ENCODE measurements at regions not wholly inside any gene's neighbourhood (a gene's known extent, or its start where the extent isn't known, plus 50 kb on each side); places are given as distances from the start of the nearest gene placed in this dataset.

DNA sequence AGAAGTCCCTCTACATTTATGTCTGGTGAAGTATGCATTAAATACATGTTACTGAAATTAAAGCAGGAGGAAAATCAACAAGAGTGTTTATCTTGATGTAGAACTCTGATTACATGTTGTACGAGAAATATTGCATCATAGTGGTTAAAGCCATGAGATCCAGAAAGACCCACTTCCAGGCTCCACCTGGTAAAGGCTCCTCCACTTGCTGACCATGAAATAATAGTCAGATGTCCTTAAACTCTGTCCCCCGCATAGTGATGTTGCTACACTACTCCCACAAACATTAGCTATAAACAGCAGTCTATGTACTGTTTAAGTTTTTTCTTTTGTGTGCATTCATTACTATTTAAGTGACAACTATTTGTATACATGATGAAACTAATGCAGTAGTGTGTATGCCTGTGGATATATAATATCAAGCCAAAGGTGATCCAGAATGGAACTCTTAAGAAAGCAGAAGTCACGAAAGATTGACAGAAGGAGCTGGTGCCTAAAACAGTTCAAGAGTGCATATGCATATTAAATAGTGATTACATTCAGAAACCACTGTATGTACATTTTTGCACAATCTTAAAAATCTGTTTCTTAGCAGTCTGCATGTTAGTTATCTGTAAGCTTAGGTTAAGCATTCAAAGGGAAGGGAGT, 264.4 kb upstream of the KCNMB2 start:
- FAIRE-seq (no peak), DNase-seq (ENCODE audit: low spot score) (no peak), ATAC-seq (no peak)
- Histone ChIP-seq H3K4me3 (replicated peaks in 1 of 3; ENCODE audit: insufficient read depth in 1 of 3, low read depth in 2 of 3, low read length in 3 of 3) (no peak overlapping the region), H4K20me1 (ENCODE audit: insufficient read depth, low read length) (no peaks in the 10 kb centered on the region), H3K4me2 (ENCODE audit: low read depth, low read length) (no peak overlapping the region), H3K27ac (ENCODE audit: extremely low read length, insufficient read depth, low read length) (no peak overlapping the region), H2AFZ (ENCODE audit: low read length) (no peak overlapping the region), H3K79me2 (ENCODE audit: insufficient read depth, low read length) (no peaks in the 10 kb centered on the region), H3K27me3 (ENCODE audit: control insufficient read depth in 1 of 2, insufficient read depth in 2 of 2, low read length in 2 of 2) (no peaks in the 10 kb centered on the region), H3K4me1 (ENCODE audit: insufficient read depth, low read length) (no peaks in the 10 kb centered on the region), H3K36me3 (replicated peaks in 1 of 2; ENCODE audit: control insufficient read depth in 1 of 2, insufficient read depth in 2 of 2, low read length in 2 of 2) (no peaks in the 10 kb centered on the region), H3K9ac (ENCODE audit: insufficient read depth, low read depth, low read length) (no peak overlapping the region), H3K9me3 (ENCODE audit: low read length) (no peaks in the 10 kb centered on the region)
- ChIA-PET CTCF (ENCODE audit: low intra/inter-chr PET ratio, low total read pairs) (no interaction called here), POLR2A (no interaction called here)
- intact Hi-C loops (cut with micrococcal nuclease; ENCODE audit: unreplicated experiment) (no loop called here), in situ Hi-C loops (cut with HindIII; ENCODE audit: extremely low pct_ligation_motif_present, low pct_unique_long_range_greater_than_20kb) (no loop called here)
- peak; percentile 58; the same call in 1 of the 2 replicates for TF ChIP-seq CEBPB (IDR thresholded peaks at IDR 0.05; ENCODE audit: borderline replicate concordance, low read depth, low read length)
- TF ChIP-seq ATM (IDR thresholded peaks at IDR 0.05; ENCODE audit: borderline replicate concordance) = no peak
- WGBS (ENCODE audit: low lambda C conversion rate) = 36% methylated on average over 3 of the region's 3 CpGs
- BruUV-seq (replicated peaks) = no TSS peak

DNA sequence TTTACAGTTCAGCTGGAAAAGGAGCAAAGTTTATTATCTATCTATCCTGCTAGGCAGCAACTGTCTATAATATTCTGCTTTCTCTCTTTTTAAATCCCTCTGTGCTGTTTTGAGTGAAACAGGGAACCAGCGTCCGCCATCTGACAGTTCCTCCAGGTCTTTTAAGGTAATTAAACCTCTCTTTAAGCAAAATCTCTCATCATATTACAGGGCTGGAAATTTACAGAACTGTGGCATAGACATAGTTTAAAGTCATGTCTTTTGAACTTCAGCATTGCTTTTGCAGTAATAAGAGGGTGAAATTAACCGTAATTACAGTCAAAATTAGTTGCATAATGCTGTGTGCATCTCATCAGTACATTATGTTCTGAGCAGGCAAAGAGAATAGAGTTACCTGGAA, 263.4 kb upstream of the KCNMB2 start:
- H3K4me1 ChIP-seq (ENCODE audit: insufficient read depth, low read length) = no peaks in the 10 kb centered on the region
- TF ChIP-seq ZNF337 (CRISPR knock-in tag; IDR thresholded peaks at IDR 0.05; ENCODE audit: borderline replicate concordance, low read depth) (no peak), ZNF136 (CRISPR knock-in tag; IDR thresholded peaks at IDR 0.05; ENCODE audit: low read depth) (no peak), XRCC5 (optimal IDR thresholded peaks at IDR 0.05; ENCODE audit: low read length) (no peak), HNRNPH1 (optimal IDR thresholded peaks at IDR 0.05; ENCODE audit: low read depth, low read length) (no peak), KLF9 (CRISPR knock-in tag; IDR thresholded peaks at IDR 0.05; ENCODE audit: low read depth) (no peak), ZNF703 (CRISPR knock-in tag; IDR thresholded peaks at IDR 0.05; ENCODE audit: borderline replicate concordance) (no peak)
- TF ChIP-seq, protein P1, sequence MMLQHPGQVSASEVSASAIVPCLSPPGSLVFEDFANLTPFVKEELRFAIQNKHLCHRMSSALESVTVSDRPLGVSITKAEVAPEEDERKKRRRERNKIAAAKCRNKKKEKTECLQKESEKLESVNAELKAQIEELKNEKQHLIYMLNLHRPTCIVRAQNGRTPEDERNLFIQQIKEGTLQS (CRISPR knock-in tag; IDR thresholded peaks at IDR 0.05) = no peak
- in situ Hi-C loops (cut with HindIII; ENCODE audit: extremely low pct_ligation_motif_present, low pct_unique_long_range_greater_than_20kb) = no loop called here
- no peak overlapping the region for H3K27ac ChIP-seq (ENCODE audit: extremely low read length, insufficient read depth, low read length)
- H4K20me1 ChIP-seq (ENCODE audit: insufficient read depth, low read length) = no peaks in the 10 kb centered on the region
- BruUV-seq (replicated peaks) = no TSS peak
- CTCF ChIA-PET (ENCODE audit: low intra/inter-chr PET ratio, low total read pairs) = no interaction called here
- H3K36me3 ChIP-seq (replicated peaks in 1 of 2; ENCODE audit: control insufficient read depth in 1 of 2, insufficient read depth in 2 of 2, low read length in 2 of 2) = no peaks in the 10 kb centered on the region
- H3K4me2 ChIP-seq (ENCODE audit: low read depth, low read length) = no peak overlapping the region
- DNase-seq (ENCODE audit: low spot score) = no peak
- no peak overlapping the region for H2AFZ ChIP-seq (ENCODE audit: low read length)
- H3K4me3 ChIP-seq (replicated peaks in 1 of 3; ENCODE audit: insufficient read depth in 1 of 3, low read depth in 2 of 3, low read length in 3 of 3) = no peak overlapping the region
- H3K9me3 ChIP-seq (ENCODE audit: low read length) = no peaks in the 10 kb centered on the region
- no peaks in the 10 kb centered on the region for H3K79me2 ChIP-seq (ENCODE audit: insufficient read depth, low read length)
- POLR2A ChIA-PET = no interaction called here
- no peak for ATAC-seq
- WGBS (ENCODE audit: low lambda C conversion rate) = 25% methylated on average over 3 of the region's 3 CpGs
- intact Hi-C loops (cut with micrococcal nuclease; ENCODE audit: unreplicated experiment) = no loop called here
- no peaks in the 10 kb centered on the region for H3K27me3 ChIP-seq (ENCODE audit: control insufficient read depth in 1 of 2, insufficient read depth in 2 of 2, low read length in 2 of 2)
- FAIRE-seq = no peak
- no peak overlapping the region for H3K9ac ChIP-seq (ENCODE audit: insufficient read depth, low read depth, low read length)
